NCI-H526 (cell line): ENCODE measurements at regions not wholly inside any gene's neighbourhood (a gene's known extent, or its start where the extent isn't known, plus 50 kb on each side); places are given as distances from the start of the nearest gene placed in this dataset.

Experiments
- DNase-seq, 2 experiments: peaks; one replicate each; lab custom pipeline; 2025; lab: John Stamatoyannopoulos, UW

DNA sequence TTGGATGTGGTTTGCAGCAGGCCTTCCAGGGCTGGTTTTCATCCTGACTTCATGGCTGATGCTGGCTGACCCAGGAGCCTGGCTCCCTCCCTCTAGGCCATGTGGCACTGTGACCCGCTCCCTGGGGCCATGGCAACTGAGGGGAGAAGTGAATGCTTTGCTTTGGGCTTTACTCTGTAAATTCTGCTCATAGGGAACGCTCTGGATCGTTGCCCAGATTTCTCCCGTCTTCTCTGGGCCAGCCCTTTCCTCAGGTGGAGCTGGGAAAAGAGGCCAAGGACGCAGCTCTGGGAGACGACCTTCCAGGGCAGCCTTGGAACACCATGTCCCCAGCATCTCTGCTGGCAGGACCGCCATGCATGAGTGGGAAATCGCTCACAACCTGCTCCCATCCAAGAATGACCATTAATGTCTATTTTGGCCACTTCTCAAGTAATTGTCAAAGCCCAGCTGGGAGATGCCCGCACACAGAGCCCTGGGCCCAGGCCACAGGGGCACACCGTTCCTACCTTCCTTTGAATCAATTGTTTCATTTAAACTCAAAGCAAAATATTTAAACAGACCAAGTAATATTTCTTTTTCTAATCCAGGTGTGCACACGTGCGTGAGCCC is 321.8 kb downstream of the TEX29 start:
- no peak for DNase-seq

DNA sequence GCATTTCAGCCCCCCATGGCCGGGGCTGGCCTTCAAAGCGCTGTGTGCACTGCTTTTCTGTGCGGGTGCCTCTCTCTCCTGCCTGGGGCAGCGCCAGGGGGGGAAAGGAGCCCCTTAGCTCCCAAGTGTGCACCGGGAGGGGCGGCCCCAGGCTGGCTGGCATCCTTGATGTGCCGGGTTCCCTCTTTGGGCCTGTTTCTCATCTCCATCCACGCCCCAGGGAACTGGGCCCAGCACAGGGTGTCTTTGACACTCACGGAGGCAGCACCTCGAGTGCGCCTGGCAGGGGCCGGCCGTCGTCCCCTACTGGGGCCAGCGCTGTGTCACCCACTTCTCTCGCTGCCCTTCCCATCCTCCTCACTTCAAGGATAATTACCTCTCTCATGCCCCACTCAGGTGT is 324.3 kb downstream of the TEX29 start:
- no peak for DNase-seq

GRCh38 chr13:111645198-111645597 is 324.8 kb downstream of the TEX29 start:
- no peak for DNase-seq

GRCh38 chr13:111645598-111646455 is 325.4 kb downstream of the TEX29 start:
- DNase-seq, result no peak

DNA sequence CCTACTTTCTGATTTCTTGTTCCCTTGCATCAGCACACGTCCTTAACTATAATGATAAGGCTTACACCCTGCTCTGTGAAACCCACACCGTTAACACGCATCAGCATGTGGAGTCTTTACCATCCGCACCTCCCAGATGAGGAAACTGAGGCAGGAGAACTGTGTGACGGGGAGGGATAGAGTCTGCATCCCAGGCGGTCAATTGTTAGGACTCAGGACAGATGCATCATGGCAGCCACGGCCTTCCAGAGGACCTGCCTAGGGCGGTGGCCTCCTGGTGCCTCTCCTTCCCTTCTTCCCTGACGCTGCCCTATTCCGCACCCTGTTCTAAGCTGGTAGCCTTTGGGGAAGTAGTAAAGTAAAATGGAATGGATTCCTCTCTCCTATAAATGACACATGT is 326.0 kb downstream of the TEX29 start:
- DNase-seq, result no peak

GRCh38 chr13:111648885-111649284 is 328.4 kb downstream of the TEX29 start:
- no peak for DNase-seq

DNA sequence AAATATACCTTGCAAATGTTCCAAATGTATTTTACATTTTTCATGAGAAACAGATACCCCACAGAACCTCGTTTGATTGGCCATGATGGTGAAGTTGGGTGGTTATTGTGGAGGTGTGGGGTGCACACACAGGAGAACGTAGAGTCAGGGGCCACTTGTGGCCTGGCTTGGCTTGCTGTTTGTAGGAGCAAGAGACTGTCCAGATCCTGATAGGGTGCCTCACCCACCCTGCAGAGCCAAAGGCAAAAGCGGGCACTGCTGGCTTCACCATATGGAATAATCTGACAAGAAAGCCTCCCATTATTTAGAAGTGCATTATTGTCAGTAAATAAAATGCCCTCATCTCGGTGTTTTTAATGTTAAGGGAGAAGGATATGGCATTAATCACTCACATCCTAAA is 330.2 kb downstream of the TEX29 start:
- DNase-seq, result no peak

- no peak for DNase-seq
These were observed 332.2 kb downstream of the TEX29 start for GRCh38 chr13:111652676-111653075.

DNA sequence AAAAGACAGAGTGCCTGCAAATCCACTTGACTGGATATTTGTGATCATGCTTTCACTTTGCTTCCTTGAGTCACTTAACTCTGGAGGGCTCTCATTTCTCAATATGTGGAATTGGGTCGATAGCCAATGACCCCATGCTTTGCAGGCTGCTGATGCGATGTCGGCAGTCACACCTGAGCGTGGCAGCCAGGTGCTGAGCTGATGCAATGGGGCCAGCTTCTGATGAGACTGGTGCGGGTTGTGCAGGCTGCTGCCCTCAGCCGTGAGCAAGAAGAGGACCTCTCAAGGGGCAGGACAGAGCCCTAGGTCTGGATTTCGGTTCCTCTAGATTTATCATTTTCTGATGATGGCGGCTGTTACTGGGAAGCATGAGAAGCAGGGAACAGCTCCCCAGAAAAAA is 334.1 kb downstream of the TEX29 start:
- no peak for DNase-seq

GRCh38 chr13:111656439-111656838 is 336.0 kb downstream of the TEX29 start:
- no peak for DNase-seq

DNA sequence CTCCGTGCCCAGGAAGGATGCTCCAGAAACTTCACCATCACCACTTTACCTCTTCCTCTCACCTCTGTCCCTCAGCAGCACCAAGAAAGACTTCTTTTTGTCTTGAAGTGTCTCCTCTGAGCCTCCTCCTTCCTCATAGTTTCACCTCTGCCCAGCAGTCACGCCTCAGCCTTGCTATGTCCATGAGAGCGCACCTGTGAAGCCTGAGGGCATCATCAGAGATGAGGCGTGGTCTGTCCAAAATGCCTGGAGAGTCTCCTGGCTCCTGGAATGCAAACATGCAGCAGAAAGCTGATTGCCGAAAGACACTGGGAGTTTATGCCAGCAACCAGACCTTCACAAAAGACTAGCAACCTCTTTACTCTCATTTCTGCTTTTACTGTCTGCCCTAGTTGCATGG is 336.6 kb downstream of the TEX29 start:
- DNase-seq, result no peak

DNA sequence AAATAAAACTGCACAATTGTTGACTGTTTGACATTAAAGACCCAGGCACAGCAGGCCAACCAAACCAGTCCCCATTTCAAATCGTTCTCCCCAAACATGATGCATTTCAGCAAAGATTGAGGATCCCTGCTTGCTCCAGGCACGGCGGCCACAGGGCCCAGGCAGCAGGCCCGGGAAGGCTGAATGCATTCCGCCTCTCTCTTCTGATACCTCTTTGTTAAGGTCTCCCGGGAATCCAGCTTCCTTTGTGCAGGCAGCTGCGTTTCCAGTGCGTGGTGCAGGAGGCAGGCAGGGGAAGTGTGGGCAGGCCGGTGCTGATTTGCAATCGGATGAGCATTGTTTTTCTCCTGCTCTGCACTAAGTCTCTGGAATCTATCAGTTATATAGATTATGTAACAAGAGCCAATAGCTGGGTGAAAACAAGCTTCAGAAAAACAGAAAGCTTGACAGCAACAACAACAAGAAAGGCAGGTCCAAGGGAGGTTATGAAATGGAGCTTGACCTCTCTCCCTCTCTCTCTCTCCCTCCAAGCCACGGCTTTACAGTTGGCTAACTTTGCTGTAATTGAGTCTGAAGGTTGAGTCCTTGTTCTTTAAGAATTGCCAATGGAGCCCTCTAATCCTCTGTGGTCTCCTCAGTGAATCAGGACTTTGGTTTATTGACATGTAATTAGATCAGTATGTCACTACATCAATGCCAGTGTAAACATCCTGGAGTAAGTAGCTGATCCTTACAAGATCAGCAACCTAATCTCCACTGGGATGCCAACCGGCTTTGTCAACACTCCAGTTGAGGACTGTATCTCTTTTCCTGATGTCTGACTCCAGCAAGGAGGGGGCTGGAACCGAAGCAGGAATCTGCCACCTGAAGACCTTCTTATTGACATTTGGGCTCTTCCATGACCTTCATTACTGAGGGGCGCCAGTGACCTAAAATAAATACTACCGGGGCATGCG is 338.0 kb downstream of the TEX29 start:
- peak; percentile 60 to 85 for DNase-seq

DNA sequence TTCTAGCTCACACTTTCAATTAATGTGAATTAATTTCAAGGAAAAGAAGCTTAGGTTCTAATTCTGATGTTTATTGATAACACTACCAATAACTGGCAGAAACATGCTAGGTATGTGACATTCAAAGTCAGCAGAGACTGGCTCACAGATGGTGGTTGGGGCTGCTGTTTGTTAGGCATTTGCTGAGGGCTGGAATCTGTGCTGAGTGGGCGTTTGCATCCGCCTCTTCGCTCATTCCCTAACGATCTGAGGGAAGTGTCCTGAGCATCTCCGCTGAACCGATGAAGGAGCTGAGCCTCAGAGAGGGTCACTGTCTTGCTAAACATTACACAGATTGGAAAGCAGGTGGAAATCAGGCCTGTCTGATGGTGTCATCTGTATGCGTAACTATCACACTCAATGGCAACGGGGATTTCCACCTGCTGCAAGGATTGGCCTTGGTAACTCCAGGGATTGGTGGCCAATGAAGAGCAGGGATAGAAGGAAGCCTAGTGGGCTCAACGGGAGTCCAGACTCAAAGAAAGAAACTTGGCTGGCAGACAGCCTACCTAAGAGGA is 338.9 kb downstream of the TEX29 start:
- no peak for DNase-seq

- DNase-seq, result no peak
These were observed 339.4 kb downstream of the TEX29 start for GRCh38 chr13:111659842-111660241.

DNA sequence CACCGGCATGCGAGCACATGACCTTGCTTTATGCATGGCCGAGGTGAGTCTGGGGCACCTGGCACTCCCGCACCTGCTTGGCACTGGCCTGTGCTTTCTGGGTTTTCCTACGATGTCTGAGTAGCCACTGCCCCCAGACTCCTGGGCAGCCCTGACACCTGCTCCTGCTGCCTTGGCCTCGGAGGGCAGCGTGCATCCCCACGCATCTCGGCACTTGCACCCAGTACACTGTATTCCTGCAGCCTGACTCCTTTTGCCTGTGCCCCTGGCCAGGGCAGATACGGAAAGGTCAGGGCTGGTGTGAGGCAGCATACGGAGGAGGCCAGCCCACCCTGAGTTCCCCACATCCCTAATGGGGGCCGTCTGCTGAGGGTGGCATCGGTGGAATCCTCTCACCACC is 340.6 kb downstream of the TEX29 start:
- no peak for DNase-seq

DNA sequence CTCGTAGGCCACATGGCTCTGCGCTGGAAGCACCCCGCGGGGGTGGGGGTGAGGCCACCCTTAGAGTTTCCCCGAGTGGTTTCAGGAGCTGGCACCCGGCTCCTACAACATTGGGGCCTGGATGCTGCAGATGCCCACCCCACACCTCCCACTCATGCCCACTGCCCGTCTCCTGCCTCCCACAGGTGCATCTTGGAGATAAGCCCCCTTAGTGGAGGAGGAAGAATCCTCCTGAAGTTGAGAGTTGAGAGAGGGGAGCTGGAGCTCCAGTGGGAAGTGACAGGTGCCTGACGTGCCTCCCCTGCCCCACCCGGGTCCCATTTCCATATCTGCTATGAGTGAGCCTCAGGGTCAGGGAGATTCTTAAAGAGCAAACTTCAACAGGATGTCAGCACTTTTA is 341.3 kb downstream of the TEX29 start:
- DNase-seq, result no peak

DNA sequence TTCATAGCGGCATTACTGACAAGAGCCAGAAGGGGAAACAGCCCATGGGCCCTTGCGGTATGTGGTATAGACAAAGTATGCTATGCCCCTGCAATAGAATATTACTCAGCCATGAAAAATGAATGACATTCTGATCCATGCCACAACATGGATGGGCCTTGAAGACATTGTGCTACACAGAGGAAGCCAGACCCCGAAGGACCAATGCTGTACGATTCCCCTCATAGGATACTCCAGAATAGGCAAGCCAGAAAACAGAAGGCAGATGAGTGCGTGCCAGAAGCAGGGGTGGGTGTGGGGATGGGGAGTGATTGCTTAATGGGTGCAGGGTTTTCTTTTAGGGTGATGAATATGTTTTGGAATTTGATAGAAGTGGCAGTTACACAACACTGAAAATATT is 342.0 kb downstream of the TEX29 start:
- no peak for DNase-seq

DNA sequence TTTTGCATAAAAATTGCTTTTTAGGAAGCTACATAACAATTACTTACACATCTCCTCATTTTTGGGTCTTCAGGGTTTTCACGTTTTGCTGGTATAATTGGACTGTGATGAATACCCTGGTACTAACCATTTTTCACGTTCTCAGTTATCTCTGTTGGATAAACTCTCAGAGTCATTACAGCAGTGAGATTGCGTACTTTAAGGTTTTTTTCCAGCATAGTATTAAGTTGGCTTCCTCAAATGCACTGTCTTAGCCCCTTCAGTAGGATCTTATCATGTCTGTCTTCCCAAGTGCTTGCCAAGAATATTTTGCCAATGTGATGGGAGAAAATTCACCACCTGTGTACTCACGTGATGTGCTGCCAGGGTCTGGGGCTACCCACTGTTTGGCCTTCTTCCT is 342.5 kb downstream of the TEX29 start:
- no peak for DNase-seq

GRCh38 chr13:111663505-111663904 is 343.1 kb downstream of the TEX29 start:
- DNase-seq, result no peak

GRCh38 chr13:111663953-111664421 is 343.5 kb downstream of the TEX29 start:
- DNase-seq, result no peak

- DNase-seq, result no peak
These were observed 344.3 kb downstream of the TEX29 start for GRCh38 chr13:111664696-111665095.

GRCh38 chr13:111665691-111666095 is 345.3 kb downstream of the TEX29 start:
- DNase-seq, result no peak
